G401.6 (cell line): ENCODE measurements at regions not wholly inside any gene's neighbourhood (a gene's known extent, or its start where the extent isn't known, plus 50 kb on each side); places are given as distances from the start of the nearest gene placed in this dataset.

ENCODE experiments used
- FAIRE-seq: peaks from 2 replicates; lab custom pipeline; 2012; peaks lifted over from hg19 to GRCh38; lab: Jason Lieb, UNC

DNA sequence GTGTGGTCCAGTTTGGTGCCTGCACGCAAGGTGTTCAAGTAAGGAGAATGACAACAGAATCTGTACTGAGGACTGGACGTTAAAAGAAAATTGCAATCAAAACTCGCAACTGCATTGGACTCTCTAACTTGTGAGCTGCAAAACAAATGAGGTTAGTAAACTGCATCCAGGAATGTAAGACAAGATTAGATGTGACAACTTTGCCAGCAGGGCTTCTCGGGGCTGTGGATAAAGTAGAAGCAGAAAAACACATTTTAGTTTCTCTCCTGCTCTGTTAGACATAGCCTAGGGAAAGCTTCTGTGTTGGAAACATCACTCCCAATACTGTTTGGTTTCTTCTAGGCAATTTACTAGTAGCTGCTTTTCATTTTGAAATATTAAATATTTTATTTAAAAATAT, 338.2 kb upstream of the NAV3 start:
- no peak for FAIRE-seq

- FAIRE-seq, result no peak
Observed at GRCh38 chr12:77489331-77489970, 341.2 kb upstream of the NAV3 start.

- FAIRE-seq, result no peak
Observed at GRCh38 chr12:77488041-77488620, 342.6 kb upstream of the NAV3 start.

DNA sequence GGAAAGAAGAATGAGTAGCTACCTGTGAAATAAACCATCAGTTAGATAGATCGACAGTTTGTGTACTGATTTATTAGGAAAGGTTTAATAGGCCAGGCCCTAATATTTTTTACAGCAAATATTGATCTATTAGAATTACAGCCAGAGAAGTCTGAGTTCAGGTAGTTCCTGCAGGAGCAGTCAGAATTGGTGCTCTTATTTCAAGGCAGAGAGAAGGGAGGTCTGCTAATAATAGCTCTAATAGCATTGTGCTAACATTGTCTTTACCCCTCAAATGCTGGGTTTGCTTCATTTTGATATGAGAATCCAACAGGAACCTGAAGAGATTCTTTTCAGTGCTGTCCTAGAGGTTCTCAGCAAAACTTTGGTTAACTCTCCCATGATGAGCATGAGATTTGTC, 343.8 kb upstream of the NAV3 start:
- FAIRE-seq, result no peak

DNA sequence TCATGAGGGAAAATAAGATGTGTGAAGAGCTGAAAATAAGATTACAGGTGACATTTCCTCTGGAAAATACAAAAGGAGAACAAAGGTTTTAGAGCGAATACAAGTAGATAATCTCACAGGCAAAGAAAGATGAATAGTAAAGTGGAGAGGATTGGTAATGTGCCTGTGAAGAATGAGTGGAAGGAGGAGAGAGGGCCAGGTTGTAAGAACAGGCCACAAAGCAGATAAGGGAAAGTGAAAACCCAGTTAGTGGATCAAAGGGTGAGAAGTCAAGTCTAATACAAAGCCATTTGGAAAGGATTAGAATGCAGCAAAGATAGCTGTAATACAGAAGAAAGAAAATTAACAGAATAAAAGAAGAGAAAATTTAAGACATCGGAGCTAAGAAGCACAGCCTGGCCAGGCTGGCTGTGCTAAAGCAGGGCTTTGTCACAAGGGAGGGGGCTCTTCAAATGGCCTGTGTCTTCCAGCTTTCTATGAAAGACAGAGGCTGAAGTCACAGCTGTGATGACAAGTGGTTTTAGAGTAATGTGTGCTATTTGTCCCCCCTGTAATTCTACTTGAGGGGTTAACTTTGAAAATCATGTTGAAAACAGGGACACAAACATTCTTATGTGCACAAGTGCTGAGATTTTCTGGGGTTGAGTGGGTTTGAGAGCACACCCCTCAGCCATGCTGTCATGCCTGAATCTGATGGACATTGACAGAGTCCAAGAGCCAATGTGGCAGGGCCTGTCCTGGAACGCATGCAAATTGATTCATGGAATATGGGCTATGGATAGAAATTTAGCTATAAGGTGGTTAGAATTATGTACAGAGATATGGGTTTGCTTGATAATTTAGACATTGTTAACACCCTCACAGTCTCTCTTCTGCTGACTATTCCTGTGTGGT, 344.5 kb upstream of the NAV3 start:
- no peak for FAIRE-seq

- FAIRE-seq, result no peak
Observed at GRCh38 chr12:77481687-77482086, 349.0 kb upstream of the NAV3 start.

- FAIRE-seq, result no peak
Observed at GRCh38 chr12:77477907-77478533, 352.7 kb upstream of the NAV3 start.

- no peak for FAIRE-seq
Observed at GRCh38 chr12:77471801-77472200, 358.9 kb upstream of the NAV3 start.

- FAIRE-seq, result no peak
Observed at GRCh38 chr12:77469578-77470333, 360.9 kb upstream of the NAV3 start.

DNA sequence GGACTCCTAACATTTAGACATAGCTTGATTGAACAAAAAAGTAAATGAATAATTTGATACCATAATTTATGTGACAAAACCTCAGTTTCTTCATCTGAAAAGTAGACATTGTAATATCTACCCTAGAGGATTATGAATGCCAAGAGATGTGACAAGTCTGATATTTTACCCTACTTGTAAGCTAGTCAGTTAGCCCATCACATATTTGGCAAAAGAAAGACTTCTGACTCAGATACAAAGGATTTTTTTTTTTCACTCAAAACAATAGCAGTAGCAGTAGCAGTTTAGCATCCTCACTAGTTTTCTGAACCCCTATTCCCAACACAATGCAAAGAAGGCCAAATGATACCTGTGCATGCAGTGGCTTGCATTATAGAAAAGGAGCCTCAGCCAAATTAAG, 377.3 kb upstream of the E2F7 start:
- FAIRE-seq, result no peak

- no peak for FAIRE-seq
Observed at GRCh38 chr12:77439749-77440148, 374.4 kb upstream of the E2F7 start.

- FAIRE-seq, result no peak
Observed at GRCh38 chr12:77438644-77439043, 373.3 kb upstream of the E2F7 start.

DNA sequence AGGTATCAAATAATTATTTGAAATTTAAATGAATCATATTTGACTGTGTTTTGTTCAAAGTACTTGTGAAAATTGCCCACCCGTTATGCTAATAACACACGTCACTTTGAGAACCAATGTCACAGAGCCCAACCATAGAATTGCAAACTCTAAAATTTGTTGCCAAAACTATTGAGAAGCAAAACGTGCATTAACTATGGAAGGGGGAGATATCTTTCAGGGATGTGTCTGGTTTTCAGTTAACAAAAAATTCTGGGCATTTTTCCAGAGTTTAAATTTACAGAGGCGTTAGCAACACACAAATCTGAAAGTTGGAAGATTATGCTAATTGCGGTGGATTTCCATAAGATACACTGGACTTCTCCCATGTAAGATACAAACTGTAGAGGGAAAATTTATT, 371.8 kb upstream of the E2F7 start:
- no peak for FAIRE-seq

GRCh38 chr12:77435446-77436091, 370.2 kb upstream of the E2F7 start:
- FAIRE-seq, result no peak

DNA sequence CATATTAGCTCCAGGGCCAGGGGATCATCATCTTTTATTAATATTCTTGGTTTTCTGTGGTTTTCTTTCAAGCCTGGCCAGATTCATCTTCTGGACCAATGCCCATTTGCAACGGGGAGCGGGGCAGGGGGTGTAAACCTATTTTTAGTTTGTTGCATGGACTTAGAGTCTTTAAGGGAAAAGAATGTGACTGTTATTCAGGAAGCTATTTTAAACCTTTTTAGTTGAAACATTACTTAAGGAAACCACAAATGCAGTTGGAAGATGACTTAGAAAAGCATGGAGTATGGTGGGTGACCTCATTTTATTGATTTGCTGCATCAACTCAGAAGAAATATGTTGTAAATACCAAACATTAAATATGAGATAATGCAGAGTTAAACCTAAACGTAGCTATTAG, 368.4 kb upstream of the E2F7 start:
- no peak for FAIRE-seq

DNA sequence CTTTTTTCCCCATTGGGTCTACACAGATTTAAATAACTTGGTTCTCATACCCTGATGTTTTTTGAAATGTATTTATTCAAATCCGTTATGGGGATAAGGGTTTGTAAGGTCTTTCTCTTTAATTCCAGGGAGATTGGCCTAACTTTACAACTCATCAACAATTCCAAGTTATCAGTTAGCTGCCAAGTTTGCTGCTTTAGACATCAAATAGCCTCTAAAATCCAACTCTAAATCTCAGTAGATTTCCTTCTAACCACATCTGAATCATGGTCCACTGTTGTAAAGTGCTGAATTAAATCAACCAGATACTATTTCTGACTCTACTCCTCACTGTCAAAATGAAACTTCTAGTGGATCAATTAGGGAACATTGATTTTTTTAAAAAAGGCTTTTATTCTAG, 364.1 kb upstream of the E2F7 start:
- no peak for FAIRE-seq

DNA sequence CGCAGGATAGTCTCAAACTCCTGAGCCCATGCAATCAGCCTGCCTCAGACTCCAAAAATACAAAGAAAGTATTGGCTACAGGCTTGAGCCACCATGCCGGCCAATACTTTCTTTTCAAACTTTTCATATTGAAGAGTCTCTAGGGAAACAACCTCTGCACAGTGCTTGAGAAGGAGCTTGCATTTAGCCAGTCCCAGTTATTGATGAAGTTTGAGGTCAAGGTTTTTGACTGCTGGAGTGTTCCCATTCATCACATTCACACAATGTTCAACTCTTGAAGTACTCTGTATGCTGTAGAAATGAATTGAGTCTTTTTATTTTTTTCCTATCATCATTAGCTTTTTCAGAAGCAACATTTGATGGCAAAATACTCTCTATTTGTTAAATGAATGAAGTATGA, 355.8 kb upstream of the E2F7 start:
- no peak for FAIRE-seq

DNA sequence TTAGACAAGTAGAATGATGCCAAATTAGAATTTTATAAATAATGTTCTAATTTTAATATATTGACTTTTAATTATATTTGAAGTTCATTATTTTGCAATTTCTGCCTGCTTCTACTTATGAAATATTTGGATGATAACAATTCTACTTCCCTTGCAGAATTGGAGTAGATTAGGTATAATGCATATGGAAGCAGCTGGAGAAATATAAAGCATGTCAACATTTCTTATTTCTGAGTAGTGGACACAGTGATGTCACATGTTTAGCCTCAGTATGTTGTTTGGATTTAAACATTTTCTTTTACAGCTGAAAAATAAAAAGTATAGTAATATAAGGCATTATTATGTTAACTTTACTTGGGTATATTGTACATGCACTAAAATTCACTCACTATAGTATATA, 344.2 kb upstream of the E2F7 start:
- no peak for FAIRE-seq

DNA sequence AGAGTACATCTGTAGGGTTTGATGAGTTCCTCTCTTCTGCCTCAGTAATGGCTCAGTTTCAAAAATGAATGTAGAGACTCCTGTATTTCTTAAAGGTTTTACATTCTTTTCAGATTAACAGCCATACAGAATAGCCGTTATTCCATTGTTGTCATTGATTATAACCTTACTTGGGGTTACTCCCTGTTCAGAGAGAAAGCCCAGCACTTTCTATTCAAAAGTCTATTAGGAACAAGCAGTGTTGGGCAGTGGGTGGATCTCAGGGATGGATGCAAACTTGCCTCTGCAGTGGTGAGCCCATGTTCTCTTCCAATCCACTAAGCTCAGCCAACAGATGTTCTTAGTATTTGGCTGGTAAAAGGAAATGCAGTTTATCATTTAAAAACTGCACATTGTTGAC, 342.6 kb upstream of the E2F7 start:
- FAIRE-seq, result no peak

DNA sequence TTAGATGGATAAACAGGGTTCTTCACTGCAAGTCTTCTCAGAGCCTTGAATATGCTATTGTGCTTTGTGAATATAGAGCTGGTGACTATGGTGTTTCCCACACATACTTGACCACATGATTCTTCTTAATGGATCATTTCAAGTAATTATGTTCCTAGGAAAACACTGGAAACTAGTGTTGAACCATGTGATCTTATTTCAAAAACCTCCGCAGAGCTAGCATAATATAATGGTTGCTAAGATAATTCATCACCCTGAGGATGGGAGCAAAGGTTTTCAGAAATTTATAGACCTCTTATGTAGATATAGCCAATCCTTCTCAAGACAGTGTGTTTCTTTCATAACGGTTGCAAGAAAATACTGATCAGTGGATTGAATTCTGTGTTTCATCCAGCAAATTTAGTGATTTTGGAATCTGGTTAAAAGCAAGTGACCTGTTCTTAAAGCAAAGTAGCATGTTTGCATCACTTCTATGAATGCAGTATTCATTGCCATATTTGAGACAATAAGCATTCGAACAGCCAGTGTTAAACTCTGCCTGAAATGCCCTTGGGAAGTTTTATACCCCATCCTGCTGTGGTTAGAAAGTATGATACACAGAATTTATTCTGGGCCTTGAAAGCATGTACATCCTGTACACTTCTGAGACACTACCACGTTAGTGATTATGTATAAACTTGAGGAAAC, 341.0 kb upstream of the E2F7 start:
- no peak for FAIRE-seq

DNA sequence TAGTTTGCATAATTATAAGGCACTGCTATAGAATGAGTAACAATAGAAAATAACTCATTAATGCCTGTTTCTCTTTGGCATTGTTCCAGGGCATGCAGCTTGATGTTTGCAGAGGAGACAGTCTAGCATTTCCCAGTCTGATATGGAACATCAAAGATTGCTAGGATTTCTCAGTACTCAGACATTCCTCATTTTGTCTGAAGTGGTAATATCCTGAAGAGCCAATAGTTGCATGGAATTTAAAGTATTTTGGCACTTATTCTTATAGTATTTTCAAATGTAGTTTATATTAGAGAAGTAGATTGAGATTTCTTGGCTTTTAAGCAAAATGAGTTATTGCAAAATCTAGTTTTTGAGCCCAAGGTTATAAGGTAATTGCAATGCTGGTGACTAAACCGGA, 337.3 kb upstream of the E2F7 start:
- FAIRE-seq, result no peak
